ENCODE measurements at regions not wholly inside any gene's neighbourhood (a gene's known extent, or its start where the extent isn't known, plus 50 kb on each side); places are given as distances from the start of the nearest gene placed in this dataset.

- peaks cover 5% of the 10 kb centered on the region for H3K4me1 ChIP-seq (ENCODE audit: insufficient read depth, low read length)
- no peak overlapping the region for H3K4me3 ChIP-seq (ENCODE audit: low read length)
- no peak overlapping the region for H3K27ac ChIP-seq (ENCODE audit: low read length)
- H3K27me3 ChIP-seq (ENCODE audit: insufficient read depth, low read length) = no peaks in the 10 kb centered on the region
- H3K9me3 ChIP-seq (ENCODE audit: insufficient read depth, low read depth, low read length) = no peaks in the 10 kb centered on the region
- H3K9ac ChIP-seq (ENCODE audit: low read depth, low read length) = no peak overlapping the region
- no peaks in the 10 kb centered on the region for H3K36me3 ChIP-seq (ENCODE audit: insufficient read depth, low read depth, low read length)
Observed at GRCh38 chr19:46911456-46911855, 50.7 kb downstream of the ARHGAP35 start.

- no peaks in the 10 kb centered on the region for H3K27me3 ChIP-seq (ENCODE audit: insufficient read depth, low read length)
- H3K9ac ChIP-seq (ENCODE audit: low read depth, low read length) = no peak overlapping the region
- peaks cover 1% of the 10 kb centered on the region; the same call in 1 of the 2 replicates for H3K36me3 ChIP-seq (ENCODE audit: insufficient read depth, low read depth, low read length)
- H3K4me1 ChIP-seq (ENCODE audit: insufficient read depth, low read length) = peaks cover 5% of the 10 kb centered on the region
- H3K27ac ChIP-seq (ENCODE audit: low read length) = no peak overlapping the region
- H3K9me3 ChIP-seq (ENCODE audit: insufficient read depth, low read depth, low read length) = no peaks in the 10 kb centered on the region
- H3K4me3 ChIP-seq (ENCODE audit: low read length) = no peak overlapping the region
Observed at GRCh38 chr19:46913198-46913851, 52.5 kb downstream of the ARHGAP35 start.

DNA sequence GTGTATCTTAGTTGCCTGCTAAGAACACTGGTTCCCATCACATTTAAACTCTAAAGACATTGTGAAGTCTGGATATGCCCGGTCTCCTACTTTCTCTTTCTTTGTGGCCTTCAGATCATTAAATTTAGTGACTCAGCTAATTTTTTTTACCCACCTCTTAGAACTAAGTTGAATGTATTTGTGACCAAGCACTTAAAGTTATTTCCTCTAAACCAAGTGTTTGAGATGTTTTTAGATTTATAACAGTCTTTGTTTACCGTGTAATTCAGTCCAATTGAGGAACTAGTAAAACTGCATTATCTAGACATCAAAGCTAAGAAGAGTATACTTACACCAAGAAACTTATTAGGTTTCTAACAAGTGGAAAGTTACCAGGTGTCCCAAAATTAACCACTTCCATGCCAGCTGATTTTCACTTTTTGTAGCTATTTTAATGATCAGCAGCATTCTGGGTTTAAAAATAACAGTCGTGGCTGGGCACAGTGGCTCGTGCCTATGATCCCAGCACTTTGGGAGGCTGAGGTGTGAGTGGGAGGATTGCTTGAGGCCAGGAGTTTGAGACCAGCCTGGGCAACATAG, 53.1 kb downstream of the ARHGAP35 start:
- Histone ChIP-seq H3K27ac (ENCODE audit: low read length) (no peak overlapping the region), H3K27me3 (ENCODE audit: insufficient read depth, low read length) (no peaks in the 10 kb centered on the region), H3K9ac (ENCODE audit: low read depth, low read length) (no peak overlapping the region), H3K36me3 (ENCODE audit: insufficient read depth, low read depth, low read length) (peaks cover 8% of the 10 kb centered on the region), H3K4me3 (ENCODE audit: low read length) (no peak overlapping the region), H3K4me1 (ENCODE audit: insufficient read depth, low read length) (peaks cover 5% of the 10 kb centered on the region), H3K9me3 (ENCODE audit: insufficient read depth, low read depth, low read length) (no peaks in the 10 kb centered on the region)

DNA sequence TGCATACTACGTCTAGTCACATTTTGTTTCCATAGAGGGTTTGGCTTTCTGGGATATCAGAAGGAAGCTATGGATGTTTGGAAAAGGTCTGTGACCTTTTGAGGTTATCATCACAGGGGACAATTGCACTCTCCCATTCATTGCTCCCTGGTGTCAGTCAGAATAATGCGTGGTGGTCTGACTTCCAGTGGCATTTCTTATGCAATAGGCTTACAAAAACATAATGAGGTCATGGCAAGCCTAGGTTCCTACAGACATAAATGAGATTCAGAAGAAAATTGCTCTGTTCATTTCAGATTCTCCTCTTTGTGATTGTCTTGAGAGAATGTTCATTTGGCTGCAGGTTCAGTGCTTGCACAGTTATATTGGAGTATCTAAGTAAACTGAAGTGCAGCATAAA, 54.6 kb downstream of the ARHGAP35 start:
- no peaks in the 10 kb centered on the region for H3K9me3 ChIP-seq (ENCODE audit: insufficient read depth, low read depth, low read length)
- no peaks in the 10 kb centered on the region for H3K27me3 ChIP-seq (ENCODE audit: insufficient read depth, low read length)
- H3K4me1 ChIP-seq (ENCODE audit: insufficient read depth, low read length) = peaks cover 5% of the 10 kb centered on the region
- H3K4me3 ChIP-seq (ENCODE audit: low read length) = no peak overlapping the region
- no peak overlapping the region for H3K27ac ChIP-seq (ENCODE audit: low read length)
- peaks cover 22% of the 10 kb centered on the region for H3K36me3 ChIP-seq (ENCODE audit: insufficient read depth, low read depth, low read length)
- no peak overlapping the region for H3K9ac ChIP-seq (ENCODE audit: low read depth, low read length)

DNA sequence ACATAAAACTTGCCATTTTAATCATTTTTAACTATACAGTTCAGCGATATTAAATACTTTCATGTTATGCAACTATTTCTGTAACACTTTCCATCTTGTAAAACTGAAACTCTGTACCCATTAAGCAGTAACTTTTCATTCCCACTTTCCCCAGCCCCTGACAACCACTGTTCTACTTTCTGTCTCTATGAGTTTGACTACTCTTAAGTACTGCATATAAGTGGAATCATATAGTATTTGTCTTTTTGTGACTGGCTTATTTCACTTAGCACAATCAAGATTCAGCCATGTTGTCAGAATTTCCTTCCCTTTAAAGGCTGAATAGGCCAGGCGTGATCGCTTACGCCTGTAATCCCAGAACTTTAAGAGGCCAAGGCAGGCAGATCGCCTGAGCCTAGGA, 56.2 kb downstream of the ARHGAP35 start:
- Histone ChIP-seq H3K27me3 (ENCODE audit: insufficient read depth, low read length) (no peaks in the 10 kb centered on the region), H3K9me3 (ENCODE audit: insufficient read depth, low read depth, low read length) (no peaks in the 10 kb centered on the region), H3K27ac (ENCODE audit: low read length) (no peak overlapping the region), H3K4me1 (ENCODE audit: insufficient read depth, low read length) (peaks cover 5% of the 10 kb centered on the region), H3K4me3 (ENCODE audit: low read length) (no peak overlapping the region), H3K9ac (ENCODE audit: low read depth, low read length) (no peak overlapping the region), H3K36me3 (ENCODE audit: insufficient read depth, low read depth, low read length) (peaks cover 38% of the 10 kb centered on the region)

GRCh38 chr19:46919324-46919723, 58.5 kb downstream of the ARHGAP35 start:
- Histone ChIP-seq H3K36me3 (ENCODE audit: insufficient read depth, low read depth, low read length) (peaks cover 51% of the 10 kb centered on the region), H3K9me3 (ENCODE audit: insufficient read depth, low read depth, low read length) (no peaks in the 10 kb centered on the region), H3K4me1 (ENCODE audit: insufficient read depth, low read length) (peaks cover 5% of the 10 kb centered on the region), H3K27me3 (ENCODE audit: insufficient read depth, low read length) (no peaks in the 10 kb centered on the region), H3K27ac (ENCODE audit: low read length) (no peak overlapping the region), H3K4me3 (ENCODE audit: low read length) (no peak overlapping the region), H3K9ac (ENCODE audit: low read depth, low read length) (no peak overlapping the region)

DNA sequence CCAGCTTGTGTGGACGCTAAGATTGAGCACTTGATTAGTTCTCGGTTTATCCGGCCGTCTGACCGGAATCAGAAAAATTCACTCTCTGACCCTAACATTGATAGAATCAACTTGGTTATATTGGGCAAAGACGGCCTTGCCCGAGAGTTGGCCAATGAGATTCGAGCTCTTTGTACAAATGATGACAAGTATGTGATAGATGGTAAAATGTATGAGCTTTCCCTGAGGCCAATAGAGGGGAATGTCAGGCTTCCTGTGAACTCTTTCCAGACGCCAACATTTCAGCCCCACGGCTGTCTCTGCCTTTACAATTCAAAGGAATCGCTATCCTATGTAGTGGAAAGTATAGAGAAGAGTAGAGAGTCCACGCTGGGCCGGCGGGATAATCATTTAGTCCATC, 59.6 kb downstream of the ARHGAP35 start:
- Histone ChIP-seq H3K9ac (ENCODE audit: low read depth, low read length) (no peak overlapping the region), H3K27me3 (ENCODE audit: insufficient read depth, low read length) (no peaks in the 10 kb centered on the region), H3K36me3 (ENCODE audit: insufficient read depth, low read depth, low read length) (peaks cover 57% of the 10 kb centered on the region), H3K9me3 (ENCODE audit: insufficient read depth, low read depth, low read length) (no peaks in the 10 kb centered on the region), H3K4me3 (ENCODE audit: low read length) (no peak overlapping the region), H3K4me1 (ENCODE audit: insufficient read depth, low read length) (peaks cover 5% of the 10 kb centered on the region), H3K27ac (ENCODE audit: low read length) (no peak overlapping the region)

GRCh38 chr19:46921071-46921470, 60.3 kb downstream of the ARHGAP35 start:
- H3K36me3 ChIP-seq (ENCODE audit: insufficient read depth, low read depth, low read length) = peaks cover 57% of the 10 kb centered on the region

DNA sequence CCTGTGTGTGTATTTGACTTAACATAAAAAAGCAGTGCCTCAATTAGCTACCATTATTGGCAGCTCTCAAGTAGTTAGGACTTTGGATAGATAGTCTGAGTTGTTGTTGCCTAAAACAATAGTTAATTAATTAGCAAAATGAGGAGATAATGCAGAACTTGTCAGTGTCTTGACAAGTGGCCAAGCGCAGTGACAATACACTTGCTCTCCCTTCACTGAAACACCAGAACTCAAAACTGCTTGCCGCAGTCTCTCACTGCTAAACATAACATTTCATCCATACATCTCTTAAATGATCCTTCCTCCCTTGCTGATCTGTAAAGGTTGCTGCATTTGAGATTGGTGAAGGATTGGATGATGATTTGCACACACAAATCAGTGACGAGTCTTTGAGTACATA, 61.7 kb downstream of the ARHGAP35 start:
- no peaks in the 10 kb centered on the region for H3K9me3 ChIP-seq (ENCODE audit: insufficient read depth, low read depth, low read length)
- no peaks in the 10 kb centered on the region for H3K27me3 ChIP-seq (ENCODE audit: insufficient read depth, low read length)
- H3K4me3 ChIP-seq (ENCODE audit: low read length) = no peak overlapping the region
- H3K27ac ChIP-seq (ENCODE audit: low read length) = no peak overlapping the region
- no peak overlapping the region for H3K9ac ChIP-seq (ENCODE audit: low read depth, low read length)
- peaks cover 57% of the 10 kb centered on the region for H3K36me3 ChIP-seq (ENCODE audit: insufficient read depth, low read depth, low read length)
- peaks cover 11% of the 10 kb centered on the region for H3K4me1 ChIP-seq (ENCODE audit: insufficient read depth, low read length)

More at GRCh38 chr19:46921071-46921470, 60.3 kb downstream of the ARHGAP35 start:
- Histone ChIP-seq H3K27me3 (ENCODE audit: insufficient read depth, low read length) (no peaks in the 10 kb centered on the region), H3K9ac (ENCODE audit: low read depth, low read length) (no peak overlapping the region), H3K9me3 (ENCODE audit: insufficient read depth, low read depth, low read length) (no peaks in the 10 kb centered on the region), H3K4me3 (ENCODE audit: low read length) (no peak overlapping the region), H3K27ac (ENCODE audit: low read length) (no peak overlapping the region), H3K4me1 (ENCODE audit: insufficient read depth, low read length) (peaks cover 5% of the 10 kb centered on the region; the same call in 1 of the 2 replicates)

DNA sequence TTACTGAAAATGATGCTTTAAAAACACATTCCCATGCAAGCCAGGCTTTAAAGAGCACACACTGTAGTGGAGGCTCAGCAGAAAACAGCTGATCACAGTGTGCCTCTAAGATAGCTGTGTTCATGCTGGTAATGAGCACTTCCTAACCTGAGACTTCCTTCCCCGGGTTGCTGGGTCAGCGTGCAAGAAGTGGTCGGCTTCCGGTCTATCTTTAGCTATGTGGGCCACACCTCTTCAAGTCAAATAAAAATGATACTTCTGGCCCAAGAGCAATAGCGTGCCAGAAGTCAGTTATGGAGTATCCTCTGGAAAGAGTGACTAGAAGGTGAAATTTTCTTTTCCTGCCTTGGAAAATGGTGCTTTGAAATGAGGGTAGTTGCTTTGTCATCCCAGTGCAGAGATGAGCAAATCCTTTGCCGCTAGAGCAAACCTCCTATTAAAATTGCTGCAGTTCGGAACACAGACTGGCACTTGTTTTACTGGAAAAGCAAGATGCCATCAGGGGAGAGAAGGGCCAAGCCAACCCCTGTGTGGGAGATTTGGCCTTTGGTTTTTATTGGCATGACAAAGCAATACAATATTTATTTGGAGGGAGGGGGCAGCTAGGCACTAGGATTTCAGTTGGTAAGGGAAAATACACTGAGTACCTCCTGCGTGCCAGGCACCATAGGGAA, 64.2 kb downstream of the ARHGAP35 start:
- Histone ChIP-seq H3K9ac (ENCODE audit: low read depth, low read length) (no peak overlapping the region), H3K4me3 (ENCODE audit: low read length) (no peak overlapping the region), H3K27me3 (ENCODE audit: insufficient read depth, low read length) (no peaks in the 10 kb centered on the region), H3K36me3 (ENCODE audit: insufficient read depth, low read depth, low read length) (peaks cover 39% of the 10 kb centered on the region), H3K9me3 (ENCODE audit: insufficient read depth, low read depth, low read length) (no peaks in the 10 kb centered on the region), H3K4me1 (ENCODE audit: insufficient read depth, low read length) (peaks cover 11% of the 10 kb centered on the region), H3K27ac (ENCODE audit: low read length) (no peak overlapping the region)

- H3K9me3 ChIP-seq (ENCODE audit: insufficient read depth, low read depth, low read length) = no peaks in the 10 kb centered on the region
- peaks cover 11% of the 10 kb centered on the region for H3K4me1 ChIP-seq (ENCODE audit: insufficient read depth, low read length)
- H3K9ac ChIP-seq (ENCODE audit: low read depth, low read length) = no peak overlapping the region
- peaks cover 34% of the 10 kb centered on the region for H3K36me3 ChIP-seq (ENCODE audit: insufficient read depth, low read depth, low read length)
- H3K27ac ChIP-seq (ENCODE audit: low read length) = no peak overlapping the region
- no peaks in the 10 kb centered on the region for H3K27me3 ChIP-seq (ENCODE audit: insufficient read depth, low read length)
- no peak overlapping the region for H3K4me3 ChIP-seq (ENCODE audit: low read length)
Observed at GRCh38 chr19:46925548-46925950, 64.8 kb downstream of the ARHGAP35 start.

Data from iPS-20b (cell line).